ENCODE measurements at regions not wholly inside any gene's neighbourhood (a gene's known extent, or its start where the extent isn't known, plus 50 kb on each side); places are given as distances from the start of the nearest gene placed in this dataset.

- TF ChIP-seq EZH2 (optimal IDR thresholded peaks at IDR 0.05; ENCODE audit: low read depth, low read length): no peak
- no peak for TF ChIP-seq CTCF (IDR thresholded peaks at IDR 0.05; ENCODE audit: low read length)
Observed at GRCh38 chr12:17206553-17206952, 600.6 kb upstream of the LMO3 start.

Data from MM.1S (cell line).